ENCODE measurements at regions not wholly inside any gene's neighbourhood (a gene's known extent, or its start where the extent isn't known, plus 50 kb on each side); places are given as distances from the start of the nearest gene placed in this dataset.

GRCh38 chr22:23458663-23459541 is 121.2 kb downstream of the IGLL1 start:
- Histone ChIP-seq H3K56ac (replicated peaks; ENCODE audit: insufficient read length, low read depth, low read length) (no peak overlapping the region), H2AFZ (ENCODE audit: low read length) (no peak overlapping the region; the same call in 1 of the 2 replicates), H2BK20ac (ENCODE audit: low read length) (no peak overlapping the region), H3K27ac (ENCODE audit: low read depth, low read length) (no peak overlapping the region), H4K91ac (replicated peaks; ENCODE audit: insufficient read length, low read length) (no peak overlapping the region), H3K18ac (ENCODE audit: extremely low read depth, low read length) (no peak overlapping the region), H3K9ac (replicated peaks in 1 of 4; ENCODE audit: extremely low read depth in 1 of 4, low read depth in 3 of 4, low read length in 3 of 4) (no peak overlapping the region), H2AK5ac (ENCODE audit: low read depth, low read length) (no peak overlapping the region), H3K4me3 (ENCODE audit: extremely low read depth in 1 of 4, insufficient read depth in 2 of 4, low read depth in 3 of 4, low read length in 4 of 4) (no peak overlapping the region), H3K23ac (ENCODE audit: insufficient read length) (no peak overlapping the region), H3K4ac (replicated peaks; ENCODE audit: insufficient read length, low read depth, low read length) (no peak overlapping the region), H2BK12ac (ENCODE audit: low read depth, low read length) (no peak overlapping the region), H3K4me1 (replicated peaks in 1 of 4; ENCODE audit: control insufficient read depth in 3 of 4, insufficient read depth in 4 of 4, low read length in 3 of 4) (peaks cover 0 to 3% (median 0%) of the 10 kb centered on the region in 4 experiments; a peak in 1 of 7 replicates), H3K27me3 (replicated peaks in 1 of 4; ENCODE audit: control insufficient read depth in 3 of 4, extremely low read depth in 1 of 4, insufficient read depth in 3 of 4, low read length in 3 of 4) (no peaks in the 10 kb centered on the region; a peak in 1 of 7 replicates), H3K79me2 (ENCODE audit: control insufficient read depth in 1 of 2, insufficient read depth in 2 of 2, low read length in 2 of 2) (no peaks in the 10 kb centered on the region), H3K14ac (ENCODE audit: insufficient read length) (no peak overlapping the region), H4K5ac (ENCODE audit: insufficient read length, low read depth, low read length) (no peak overlapping the region), H3K9me3 (ENCODE audit: insufficient read depth in 2 of 2, low read depth in 1 of 2, low read length in 1 of 2) (no peaks in the 10 kb centered on the region), H2BK120ac (replicated peaks; ENCODE audit: low read depth, low read length) (no peak overlapping the region), H2BK5ac (ENCODE audit: low read depth, low read length) (no peak overlapping the region), H3K36me3 (ENCODE audit: control insufficient read depth in 2 of 4, insufficient read depth in 4 of 4, low read length in 3 of 4) (no peaks in the 10 kb centered on the region), H2BK15ac (ENCODE audit: low read length) (no peak overlapping the region), H3K79me1 (ENCODE audit: low read depth, low read length) (no peaks in the 10 kb centered on the region), H4K8ac (ENCODE audit: extremely low read depth, insufficient read depth, low read length) (no peak overlapping the region), H3K23me2 (ENCODE audit: low read depth, low read length) (no peaks in the 10 kb centered on the region), H3K4me2 (ENCODE audit: insufficient read depth in 1 of 2, low read depth in 2 of 2, low read length in 2 of 2) (no peak overlapping the region), H4K20me1 (replicated peaks in 1 of 2; ENCODE audit: control insufficient read depth in 1 of 2, insufficient read depth in 2 of 2, low read length in 2 of 2) (no peaks in the 10 kb centered on the region)
- no peak for DNase-seq (ENCODE audit: low read depth in 1 of 2, low spot score in 2 of 2)
- FAIRE-seq = no peak
- ChIA-PET POLR2A (ENCODE audit: partially characterized antibody) (no interaction called here), CTCF (ENCODE audit: partially characterized antibody) (interaction anchor here (1.1 kb wide), 1 partner anchor 75 kb away, joined by 4 read pairs; no protein-coding TSS in a partner anchor)
- 92% methylated on average over 51 of the region's 64 CpGs; no CpG with 5 or more reads in 1 of the 2 experiments for WGBS, 2 experiments (ENCODE audit: extremely low coverage in 1 of 2, insufficient coverage in 1 of 2, insufficient read length in 1 of 2, insufficient replicate concordance in 2 of 2, low coverage in 1 of 2, low lambda C conversion rate in 2 of 2, missing lambda C conversion rate in 1 of 2)
- TF ChIP-seq POLR2A (IDR thresholded peaks at IDR 0.05; ENCODE audit: control extremely low read depth in 1 of 2, low read depth in 2 of 2, low read length in 2 of 2) (no peak), MAX (IDR thresholded peaks at IDR 0.05) (0 out of 2 replicates have a peak, but pooled peaks have one; percentile 26), SIRT6 (IDR thresholded peaks at IDR 0.05; ENCODE audit: low read length) (no peak), SP4 (IDR thresholded peaks at IDR 0.05; ENCODE audit: low read length) (no peak), PHF8 (conservative IDR thresholded peaks at IDR 0.05; ENCODE audit: low read depth, low read length) (no peak)

Data from H1 (cell line).